CD4-positive, alpha-beta T cell (primary cell): ENCODE measurements at regions not wholly inside any gene's neighbourhood (a gene's known extent, or its start where the extent isn't known, plus 50 kb on each side); places are given as distances from the start of the nearest gene placed in this dataset.

Experiments
- ATAC-seq: fragments of 200-7000 bp; cut with Tn5 transposase; one replicate; pipeline ENCODE4 v1.10.0; 2022; ENCODE audit warnings: mild to moderate bottlenecking; ENCODE audit not compliant: poor library complexity
- CTCF ChIA-PET: fragments of 350-600 bp; sonication (Branson Sonifier 250); formaldehyde crosslinking; loops from one replicate; lab custom pipeline; 2021; ENCODE audit warnings: antibody characterized with exemption, inconsistent platforms; lab: Charles Lee
- POLR2A ChIA-PET: fragments of 350-600 bp; sonication (Branson Sonifier 250); formaldehyde crosslinking; loops from one replicate; lab custom pipeline; 2021; ENCODE audit warnings: antibody characterized with exemption, inconsistent platforms; lab: Charles Lee
- DNase-seq, 14 experiments: peaks; one replicate each; pipeline ENCODE4 v3.0.0-alpha.2; 2013 to 2020; ENCODE audit warnings: mixed read lengths in 2 of 14
- H3K27ac ChIP-seq, 2 donors: one replicate each; pipeline versions ENCODE4 v1.5.1 to v1.7.0; 2013; ENCODE audit warnings: low read length in 2 of 2, low read depth in 1 of 2, mild to moderate bottlenecking in 1 of 2
- H3K27me3 ChIP-seq, 2 experiments: 1 replicate in 1 of 2; 2 replicates in 1 of 2; pipeline versions ENCODE4 v1.6.1 to v1.7.0; 2013; ENCODE audit warnings: low read length in 2 of 2, control low read depth in 1 of 2, mild to moderate bottlenecking in 1 of 2, moderate library complexity in 1 of 2; ENCODE audit not compliant: insufficient read depth in 2 of 2, control insufficient read depth in 1 of 2
- H3K36me3 ChIP-seq: one replicate; pipeline ENCODE4 v1.6.1; 2013; ENCODE audit warnings: low read length, control low read depth; ENCODE audit not compliant: insufficient read depth
- H3K4me1 ChIP-seq: one replicate; pipeline ENCODE4 v1.6.1; 2013; ENCODE audit warnings: low read length, control low read depth; ENCODE audit not compliant: insufficient read depth
- H3K4me3 ChIP-seq: one replicate; pipeline ENCODE4 v1.5.1; 2013; ENCODE audit warnings: mild to moderate bottlenecking, low read length, moderate library complexity
- H3K9me3 ChIP-seq, 2 experiments: 1 replicate in 1 of 2; 2 replicates in 1 of 2; pipeline versions ENCODE4 v1.6.1 to v1.7.0; 2013; ENCODE audit warnings: low read length in 2 of 2, mild to moderate bottlenecking in 2 of 2, control low read depth in 1 of 2, moderate library complexity in 1 of 2; ENCODE audit not compliant: control insufficient read depth in 1 of 2, insufficient read depth in 1 of 2
- H3K27ac Mint-ChIP-seq: one replicate; pipeline ENCODE4 v1.8.0; 2020; ENCODE audit warnings: mixed read lengths
- H3K27me3 Mint-ChIP-seq: one replicate; pipeline ENCODE4 v1.8.0; 2021; ENCODE audit warnings: mixed read lengths
- H3K36me3 Mint-ChIP-seq: one replicate; pipeline ENCODE4 v1.8.0; 2021; ENCODE audit warnings: low read depth, mixed read lengths
- H3K4me1 Mint-ChIP-seq: one replicate; pipeline ENCODE4 v1.8.0; 2021; ENCODE audit warnings: low read depth, mixed read lengths
- H3K4me3 Mint-ChIP-seq: one replicate; pipeline ENCODE4 v1.8.0; 2020; ENCODE audit warnings: mild to moderate bottlenecking, mixed read lengths
- H3K9me3 Mint-ChIP-seq: one replicate; pipeline ENCODE4 v1.8.0; 2020; ENCODE audit warnings: mixed read lengths
- CTCF ChIP-seq: fragments of 200-600 bp; IDR thresholded peaks from one replicate; pipeline ENCODE4 v1.8.0; 2022; ENCODE audit warnings: antibody characterized with exemption, mild to moderate bottlenecking
- intact Hi-C, 2 experiments: fragments of 100-400 bp; cut with DNase I in 1 of 2; cut with micrococcal nuclease in 1 of 2; formaldehyde crosslinking; loops; one replicate each; pipeline versions ENCODE4 v1.15.1 to v1.9.0; 2023 to 2025; cut with DNase I, micrococcal nuclease

- H3K27ac ChIP-seq, result no peak overlapping the region
- ChIA-PET CTCF (no interaction called here), POLR2A (no interaction called here)
- H3K36me3 ChIP-seq, result no peaks in the 10 kb centered on the region
- ATAC-seq (no peak), DNase-seq (no peak)
- H3K4me3 ChIP-seq, result no peak overlapping the region
- no peak overlapping the region for H3K27ac Mint-ChIP-seq
- peaks cover 0 to 3% of the 10 kb centered on the region in 2 experiments for H3K9me3 ChIP-seq
- no peaks in the 10 kb centered on the region for H3K27me3 Mint-ChIP-seq
- intact Hi-C loops, result no loop called here
- H3K4me3 Mint-ChIP-seq, result no peak overlapping the region
- peaks cover 8% of the 10 kb centered on the region for H3K9me3 Mint-ChIP-seq
- H3K4me1 Mint-ChIP-seq, result no peaks in the 10 kb centered on the region
- TF ChIP-seq CTCF, result no peak
- no peaks in the 10 kb centered on the region for H3K36me3 Mint-ChIP-seq
- no peaks in the 10 kb centered on the region for H3K4me1 ChIP-seq
- H3K27me3 ChIP-seq, result no peaks in the 10 kb centered on the region
These were observed 686.8 kb upstream of the PIK3C3 start for GRCh38 chr18:41268271-41268670.

GRCh38 chr18:41266616-41267015, 688.4 kb upstream of the PIK3C3 start:
- no peak for DNase-seq
- peaks cover 0 to 4% of the 10 kb centered on the region in 2 experiments for H3K9me3 ChIP-seq
- no peaks in the 10 kb centered on the region for H3K27me3 ChIP-seq
- no peak overlapping the region for H3K27ac ChIP-seq
- no peaks in the 10 kb centered on the region for H3K36me3 ChIP-seq
- no peaks in the 10 kb centered on the region for H3K27me3 Mint-ChIP-seq
- no peaks in the 10 kb centered on the region for H3K4me1 ChIP-seq
- no peak for TF ChIP-seq CTCF
- H3K4me3 ChIP-seq, result no peak overlapping the region
- H3K9me3 Mint-ChIP-seq, result peaks cover 11% of the 10 kb centered on the region
- ChIA-PET POLR2A (interaction anchor here (0.8 kb wide), 1 partner anchor 384 kb away, joined by 3 read pairs; no protein-coding TSS in a partner anchor), CTCF (no interaction called here)
- H3K4me3 Mint-ChIP-seq, result no peak overlapping the region
- H3K4me1 Mint-ChIP-seq, result no peaks in the 10 kb centered on the region
- H3K36me3 Mint-ChIP-seq, result no peaks in the 10 kb centered on the region
- H3K27ac Mint-ChIP-seq, result no peak overlapping the region
- intact Hi-C loops, result no loop called here
- no peak for ATAC-seq

- intact Hi-C loops, result no loop called here
- ChIA-PET CTCF (no interaction called here), POLR2A (no interaction called here)
- Histone ChIP-seq H3K9me3 (peaks cover 0 to 4% of the 10 kb centered on the region in 2 experiments), H3K27me3 (no peaks in the 10 kb centered on the region), H3K27ac (no peak overlapping the region), H3K4me1 (no peaks in the 10 kb centered on the region), H3K36me3 (no peaks in the 10 kb centered on the region), H3K4me3 (no peak overlapping the region)
- Mint-ChIP-seq H3K36me3 (no peaks in the 10 kb centered on the region), H3K4me1 (no peaks in the 10 kb centered on the region), H3K27me3 (no peaks in the 10 kb centered on the region), H3K27ac (no peak overlapping the region), H3K4me3 (no peak overlapping the region), H3K9me3 (peaks cover 12% of the 10 kb centered on the region)
- DNase-seq, result no peak
- TF ChIP-seq CTCF, result no peak
- ATAC-seq, result no peak
These were observed 688.8 kb upstream of the PIK3C3 start for GRCh38 chr18:41266204-41266603.
